GM12872 (cell line): ENCODE measurements at regions not wholly inside any gene's neighbourhood (a gene's known extent, or its start where the extent isn't known, plus 50 kb on each side); places are given as distances from the start of the nearest gene placed in this dataset.

Source experiments
- TF ChIP-seq, protein P1 (sequence below): IDR thresholded peaks from 3 replicates; pipeline ENCODE4 v1.5.1; 2011; ENCODE audit warnings: low read depth, mild to moderate bottlenecking, low read length, moderate library complexity; ENCODE audit not compliant: insufficient read depth

- TF ChIP-seq, protein P1, sequence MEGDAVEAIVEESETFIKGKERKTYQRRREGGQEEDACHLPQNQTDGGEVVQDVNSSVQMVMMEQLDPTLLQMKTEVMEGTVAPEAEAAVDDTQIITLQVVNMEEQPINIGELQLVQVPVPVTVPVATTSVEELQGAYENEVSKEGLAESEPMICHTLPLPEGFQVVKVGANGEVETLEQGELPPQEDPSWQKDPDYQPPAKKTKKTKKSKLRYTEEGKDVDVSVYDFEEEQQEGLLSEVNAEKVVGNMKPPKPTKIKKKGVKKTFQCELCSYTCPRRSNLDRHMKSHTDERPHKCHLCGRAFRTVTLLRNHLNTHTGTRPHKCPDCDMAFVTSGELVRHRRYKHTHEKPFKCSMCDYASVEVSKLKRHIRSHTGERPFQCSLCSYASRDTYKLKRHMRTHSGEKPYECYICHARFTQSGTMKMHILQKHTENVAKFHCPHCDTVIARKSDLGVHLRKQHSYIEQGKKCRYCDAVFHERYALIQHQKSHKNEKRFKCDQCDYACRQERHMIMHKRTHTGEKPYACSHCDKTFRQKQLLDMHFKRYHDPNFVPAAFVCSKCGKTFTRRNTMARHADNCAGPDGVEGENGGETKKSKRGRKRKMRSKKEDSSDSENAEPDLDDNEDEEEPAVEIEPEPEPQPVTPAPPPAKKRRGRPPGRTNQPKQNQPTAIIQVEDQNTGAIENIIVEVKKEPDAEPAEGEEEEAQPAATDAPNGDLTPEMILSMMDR, result no peak
Observed at GRCh38 chr16:87542531-87543102, 49.8 kb upstream of the ZCCHC14 start.
